ENCODE measurements at regions not wholly inside any gene's neighbourhood (a gene's known extent, or its start where the extent isn't known, plus 50 kb on each side); places are given as distances from the start of the nearest gene placed in this dataset.

DNA sequence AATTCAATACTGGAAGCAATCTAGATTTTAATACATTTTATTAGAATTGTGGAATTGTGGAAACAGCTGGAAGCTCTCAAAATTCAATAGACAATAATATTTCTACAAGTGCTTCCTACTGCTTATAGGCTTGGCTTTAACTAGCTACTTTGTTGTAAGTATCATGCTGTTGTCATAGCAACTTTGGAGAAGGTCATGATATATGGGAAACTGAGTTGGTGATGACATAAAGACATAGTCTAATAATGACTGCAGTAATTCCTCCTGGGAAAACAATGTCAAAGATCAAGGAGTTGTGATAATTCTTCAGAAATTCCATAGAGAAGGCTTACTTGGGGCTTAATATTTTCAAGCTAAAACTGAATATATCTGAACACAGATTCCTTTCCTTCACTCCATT lies 266.6 kb downstream of the KIF21A start:
- Histone ChIP-seq H2AFZ (no peak overlapping the region), H3K9me2 (ENCODE audit: insufficient read depth) (no peaks in the 10 kb centered on the region), H3K36me3 (ENCODE audit: low read depth) (no peaks in the 10 kb centered on the region), H3K4me2 (no peak overlapping the region), H3K4me1 (replicated peaks; ENCODE audit: insufficient read depth) (no peaks in the 10 kb centered on the region), H3K27me3 (ENCODE audit: insufficient read depth, low read depth) (no peaks in the 10 kb centered on the region), H3K27ac (no peak overlapping the region), H3K9me3 (ENCODE audit: insufficient read depth, low read depth) (no peaks in the 10 kb centered on the region), H3F3A (ENCODE audit: insufficient read depth, low read depth) (no peaks in the 10 kb centered on the region), H3K4me3 (no peak overlapping the region), H3K79me2 (ENCODE audit: low read depth) (no peaks in the 10 kb centered on the region), H4K20me1 (ENCODE audit: insufficient read depth) (no peaks in the 10 kb centered on the region)
- intact Hi-C loops (cut with micrococcal nuclease; ENCODE audit: unreplicated experiment), result no loop called here
- ChIA-PET CTCF (no interaction called here), POLR2A (ENCODE audit: unreplicated experiment) (no interaction called here)
- BruUV-seq (replicated peaks), result no TSS peak
- DNase-seq, result no peak
- TF ChIP-seq CTCF (conservative IDR thresholded peaks at IDR 0.05) (no peak), EZH2 (IDR thresholded peaks at IDR 0.05; ENCODE audit: low read depth) (no peak)

- Histone ChIP-seq H3K9me3 (ENCODE audit: insufficient read depth, low read depth) (no peaks in the 10 kb centered on the region), H3K4me2 (no peak overlapping the region), H3K4me3 (no peak overlapping the region), H3F3A (ENCODE audit: insufficient read depth, low read depth) (no peaks in the 10 kb centered on the region), H3K36me3 (ENCODE audit: low read depth) (no peaks in the 10 kb centered on the region), H3K27me3 (ENCODE audit: insufficient read depth, low read depth) (no peaks in the 10 kb centered on the region), H3K79me2 (ENCODE audit: low read depth) (no peaks in the 10 kb centered on the region), H4K20me1 (ENCODE audit: insufficient read depth) (no peaks in the 10 kb centered on the region), H3K27ac (no peak overlapping the region), H2AFZ (no peak overlapping the region), H3K4me1 (replicated peaks; ENCODE audit: insufficient read depth) (no peaks in the 10 kb centered on the region), H3K9me2 (ENCODE audit: insufficient read depth) (no peaks in the 10 kb centered on the region)
- BruUV-seq (replicated peaks), result no TSS peak
- POLR2A ChIA-PET (ENCODE audit: unreplicated experiment), result no interaction called here
- intact Hi-C loops (cut with micrococcal nuclease; ENCODE audit: unreplicated experiment), result no loop called here
- DNase-seq, result no peak
- TF ChIP-seq EZH2 (IDR thresholded peaks at IDR 0.05; ENCODE audit: low read depth) (no peak), CTCF (conservative IDR thresholded peaks at IDR 0.05) (no peak)
- CTCF ChIA-PET, result no interaction called here
Measured at GRCh38 chr12:39173726-39174125, 268.3 kb upstream of the CPNE8 start.

- Histone ChIP-seq H3K9me3 (ENCODE audit: insufficient read depth, low read depth) (no peaks in the 10 kb centered on the region), H4K20me1 (ENCODE audit: insufficient read depth) (no peaks in the 10 kb centered on the region), H3K4me1 (replicated peaks; ENCODE audit: insufficient read depth) (no peaks in the 10 kb centered on the region), H3K4me3 (no peak overlapping the region), H3F3A (ENCODE audit: insufficient read depth, low read depth) (no peaks in the 10 kb centered on the region), H3K4me2 (no peak overlapping the region), H3K9me2 (ENCODE audit: insufficient read depth) (no peaks in the 10 kb centered on the region), H3K79me2 (ENCODE audit: low read depth) (no peaks in the 10 kb centered on the region), H2AFZ (0 out of 2 replicates have a peak overlapping the region, but pooled peaks have one; percentile 28), H3K27me3 (ENCODE audit: insufficient read depth, low read depth) (no peaks in the 10 kb centered on the region), H3K36me3 (ENCODE audit: low read depth) (no peaks in the 10 kb centered on the region), H3K27ac (no peak overlapping the region)
- TF ChIP-seq CTCF (conservative IDR thresholded peaks at IDR 0.05), result no peak
- TF ChIP-seq EZH2 (IDR thresholded peaks at IDR 0.05; ENCODE audit: low read depth), result no peak
- intact Hi-C loops (cut with micrococcal nuclease; ENCODE audit: unreplicated experiment), result no loop called here
- no TSS peak for BruUV-seq (replicated peaks)
- CTCF ChIA-PET, result no interaction called here
- POLR2A ChIA-PET (ENCODE audit: unreplicated experiment), result no interaction called here
- no peak for DNase-seq
Measured at GRCh38 chr12:39165338-39165737, 259.9 kb upstream of the CPNE8 start.
